Adrenal gland (tissue), 9 donors: ENCODE measurements at regions not wholly inside any gene's neighbourhood (a gene's known extent, or its start where the extent isn't known, plus 50 kb on each side); places are given as distances from the start of the nearest gene placed in this dataset.

ENCODE experiments used
- DNase-seq, 7 donors: peaks; one replicate each; pipeline ENCODE4 v3.0.0-alpha.2; 2019 to 2020
- H3K27ac ChIP-seq, 5 donors: fragments of 200-600 bp; sonication (generic) in 4 of 5; 1 replicate in 3 of 5; 2 replicates in 2 of 5; pipeline versions ENCODE4 v1.5.1 to v1.8.0; 2016 to 2020; ENCODE audit warnings: mild to moderate bottlenecking in 1 of 5
- H3K27me3 ChIP-seq: fragments of 200-600 bp; 2 replicates; pipeline ENCODE4 v1.8.0; 2021
- H3K36me3 ChIP-seq, 2 donors: fragments of 200-600 bp; replicated peaks in 1 of 2; 1 replicate in 1 of 2; 2 replicates in 1 of 2; pipeline versions ENCODE4 v1.5.1 to v1.8.0; 2018 to 2022
- H3K4me1 ChIP-seq, 2 donors: fragments of 200-600 bp; replicated peaks in 1 of 2; 1 replicate in 1 of 2; 2 replicates in 1 of 2; pipeline versions ENCODE4 v1.5.1 to v1.8.0; 2018 to 2021
- H3K4me3 ChIP-seq, 4 donors: fragments of 200-600 bp; sonication (generic) in 3 of 4; one replicate each; pipeline ENCODE4 v1.5.1; 2016 to 2018
- H3K9me3 ChIP-seq, 3 donors: fragments of 200-600 bp; sonication (generic) in 1 of 3; replicated peaks in 1 of 3; 1 replicate in 2 of 3; 2 replicates in 1 of 3; pipeline versions ENCODE4 v1.5.1 to v1.8.0; 2016 to 2021
- CTCF ChIP-seq, 6 experiments: fragments of 450-650 bp in 4 of 6; fragments of 200-600 bp in 2 of 6; sonication (generic) in 1 of 6; IDR thresholded peaks; 1 replicate in 5 of 6; 2 replicates in 1 of 6; pipeline versions ENCODE4 v1.5.1 to v1.8.0; 2016 to 2021; ENCODE audit warnings: antibody characterized with exemption in 6 of 6, mild to moderate bottlenecking in 2 of 6, moderate library complexity in 1 of 6
- POLR2A ChIP-seq, 2 donors: fragments of 450-650 bp; IDR thresholded peaks; one replicate each; pipeline ENCODE4 v1.6.1; 2017; ENCODE audit warnings: antibody characterized with exemption in 2 of 2, mild to moderate bottlenecking in 2 of 2, moderate library complexity in 1 of 2
- WGBS, 4 donors: extraction: QIAGEN DNeasy Blood & Tissue Kit in 2 of 4; methylation state at CpG; one replicate each; pipeline versions ENCODE4 v1.1.5 to v1.1.7; 2013 to 2017; 5-methylcytosine and 5-hydroxymethylcytosine counted together
- intact Hi-C, 2 donors: fragments of 100-400 bp; cut with DNase I; formaldehyde crosslinking; loops; one replicate each; pipeline versions ENCODE4 v1.14.1 to v1.15.0; 2022 to 2023
- donor health status: healthy with polysubstance abuse.
- donor health status: Bipolar disorder and iron deficiency.
- donor health status: DM: yes; HTN: yes; CAD: no.
- donor health status: DM: no; HTN: no; CAD: no.
- donor health status: DM: no; HTN: no; CAD: no.

- H3K27ac ChIP-seq, result no peak overlapping the region
- no peak overlapping the region for H3K4me3 ChIP-seq
- H3K27me3 ChIP-seq, result no peaks in the 10 kb centered on the region
- intact Hi-C loops, result no loop called here
- TF ChIP-seq CTCF (IDR thresholded peaks at IDR 0.05) (no peak), POLR2A (IDR thresholded peaks at IDR 0.05) (no peak)
- DNase-seq, result no peak
- H3K9me3 ChIP-seq, result no peaks in the 10 kb centered on the region
- no peaks in the 10 kb centered on the region for H3K36me3 ChIP-seq
- no peaks in the 10 kb centered on the region for H3K4me1 ChIP-seq
Measured at GRCh38 chr4:171378323-171378722, 434.9 kb upstream of the GALNTL6 start.

GRCh38 chr4:171376724-171377123 lies 436.5 kb upstream of the GALNTL6 start:
- H3K36me3 ChIP-seq, result no peaks in the 10 kb centered on the region
- H3K4me3 ChIP-seq, result no peak overlapping the region
- TF ChIP-seq CTCF (IDR thresholded peaks at IDR 0.05) (no peak), POLR2A (IDR thresholded peaks at IDR 0.05) (no peak)
- intact Hi-C loops, result no loop called here
- H3K4me1 ChIP-seq, result no peaks in the 10 kb centered on the region
- no peaks in the 10 kb centered on the region for H3K27me3 ChIP-seq
- no peak for DNase-seq
- WGBS, 4 donors, result 68 to 91% (median 83%) methylated on average over 1 of the region's 1 CpG
- H3K9me3 ChIP-seq, result no peaks in the 10 kb centered on the region
- no peak overlapping the region for H3K27ac ChIP-seq

GRCh38 chr4:171353535-171353934 lies 459.7 kb upstream of the GALNTL6 start:
- Histone ChIP-seq H3K27me3 (no peaks in the 10 kb centered on the region), H3K9me3 (no peaks in the 10 kb centered on the region), H3K36me3 (no peaks in the 10 kb centered on the region), H3K27ac (no peak overlapping the region), H3K4me1 (no peaks in the 10 kb centered on the region), H3K4me3 (no peak overlapping the region)
- intact Hi-C loops, result no loop called here
- no peak for TF ChIP-seq POLR2A (IDR thresholded peaks at IDR 0.05)
- no peak for TF ChIP-seq CTCF (IDR thresholded peaks at IDR 0.05)
- no peak for DNase-seq

GRCh38 chr4:171348090-171348489 lies 465.1 kb upstream of the GALNTL6 start:
- no peak overlapping the region for H3K4me3 ChIP-seq
- WGBS, 4 donors, result 47 to 64% (median 55%) methylated on average over 2 of the region's 2 CpGs
- H3K27ac ChIP-seq, result no peak overlapping the region
- DNase-seq, result no peak
- no peaks in the 10 kb centered on the region for H3K4me1 ChIP-seq
- H3K9me3 ChIP-seq, result no peaks in the 10 kb centered on the region
- intact Hi-C loops, result no loop called here
- no peak for TF ChIP-seq CTCF (IDR thresholded peaks at IDR 0.05)
- TF ChIP-seq POLR2A (IDR thresholded peaks at IDR 0.05), result no peak
- no peaks in the 10 kb centered on the region for H3K27me3 ChIP-seq
- no peaks in the 10 kb centered on the region for H3K36me3 ChIP-seq
